Osteoblast (primary cell): ENCODE measurements at regions not wholly inside any gene's neighbourhood (a gene's known extent, or its start where the extent isn't known, plus 50 kb on each side); places are given as distances from the start of the nearest gene placed in this dataset.
A peak's percentile ranks its signal among the peaks of the same experiment; 100 is the strongest.

Source experiments
- DNase-seq: peaks from one replicate; pipeline ENCODE4 v3.0.0; 2011; ENCODE audit warnings: low spot score, mixed read lengths; ENCODE audit not compliant: insufficient read length; ENCODE audit errors: missing footprints
- H2AFZ ChIP-seq: 2 replicates; pipeline ENCODE4 v1.6.0; 2011; ENCODE audit warnings: mild to moderate bottlenecking, low read length
- H3K27ac ChIP-seq: 2 replicates; pipeline ENCODE4 v1.5.1; 2011; ENCODE audit warnings: mild to moderate bottlenecking, low read depth, low read length, moderate library complexity
- H3K27me3 ChIP-seq: 2 replicates; pipeline ENCODE4 v1.6.0; 2012; ENCODE audit warnings: mild to moderate bottlenecking, control low read depth, inconsistent platforms, low read length, moderate library complexity; ENCODE audit not compliant: insufficient read depth
- H3K36me3 ChIP-seq: 2 replicates; pipeline ENCODE4 v1.5.1; 2011; ENCODE audit warnings: mild to moderate bottlenecking, low read length, control low read depth, moderate library complexity; ENCODE audit not compliant: insufficient read depth
- H3K4me1 ChIP-seq: 2 replicates; pipeline ENCODE4 v1.5.1; 2011; ENCODE audit warnings: mild to moderate bottlenecking, low read length, control low read depth, moderate library complexity; ENCODE audit not compliant: insufficient read depth
- H3K4me2 ChIP-seq: 2 replicates; pipeline ENCODE4 v1.6.0; 2011; ENCODE audit warnings: mild to moderate bottlenecking, low read length; ENCODE audit not compliant: insufficient read depth
- H3K4me3 ChIP-seq: fragments of 200-600 bp; sonication (generic); 3 replicates; pipeline ENCODE4 v1.5.1; 2012; ENCODE audit warnings: mild to moderate bottlenecking, low read length, inconsistent platforms; ENCODE audit not compliant: insufficient read depth
- H3K79me2 ChIP-seq: 2 replicates; pipeline ENCODE4 v1.6.0; 2012; ENCODE audit warnings: mild to moderate bottlenecking, low read length, control low read depth, inconsistent platforms; ENCODE audit not compliant: insufficient read depth
- H3K9me3 ChIP-seq: 2 replicates; pipeline ENCODE4 v1.5.1; 2011; ENCODE audit warnings: low read depth, low read length, control low read depth
- H4K20me1 ChIP-seq: 2 replicates; pipeline ENCODE4 v1.6.0; 2012; ENCODE audit warnings: mild to moderate bottlenecking, low read length, control low read depth; ENCODE audit not compliant: insufficient read depth
- TF ChIP-seq, protein P1 (sequence below): IDR thresholded peaks from 2 replicates; pipeline ENCODE4 v1.5.1; 2011; ENCODE audit warnings: mild to moderate bottlenecking, low read depth, low read length, moderate library complexity; ENCODE audit errors: extremely low read depth

DNA sequence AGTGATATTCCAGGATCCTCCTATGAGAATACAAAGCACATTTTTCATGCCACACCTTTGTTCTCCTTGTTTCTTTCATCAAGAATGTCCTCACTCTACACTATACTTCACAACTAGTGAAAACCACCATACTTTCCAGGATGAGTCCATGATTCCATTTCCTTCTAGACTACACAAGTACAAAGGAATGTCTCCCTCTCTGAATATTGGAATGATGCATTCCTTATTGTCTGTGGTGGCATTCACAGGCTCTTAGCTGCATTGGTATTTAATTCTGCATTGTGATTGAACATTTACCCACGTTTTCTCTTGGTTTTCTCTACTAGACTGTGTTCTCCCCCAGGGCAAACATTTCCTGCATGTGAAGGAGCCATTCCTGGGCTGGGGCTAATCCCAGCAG, 217.5 kb downstream of the RAP2B start:
- Histone ChIP-seq H3K4me2 (no peak overlapping the region), H2AFZ (no peak overlapping the region), H4K20me1 (no peaks in the 10 kb centered on the region), H3K36me3 (no peaks in the 10 kb centered on the region), H3K79me2 (no peaks in the 10 kb centered on the region), H3K27me3 (no peaks in the 10 kb centered on the region), H3K4me1 (no peaks in the 10 kb centered on the region), H3K4me3 (no peak overlapping the region), H3K9me3 (no peaks in the 10 kb centered on the region), H3K27ac (no peak overlapping the region)
- peak; percentile 81 for DNase-seq
- TF ChIP-seq, protein P1, sequence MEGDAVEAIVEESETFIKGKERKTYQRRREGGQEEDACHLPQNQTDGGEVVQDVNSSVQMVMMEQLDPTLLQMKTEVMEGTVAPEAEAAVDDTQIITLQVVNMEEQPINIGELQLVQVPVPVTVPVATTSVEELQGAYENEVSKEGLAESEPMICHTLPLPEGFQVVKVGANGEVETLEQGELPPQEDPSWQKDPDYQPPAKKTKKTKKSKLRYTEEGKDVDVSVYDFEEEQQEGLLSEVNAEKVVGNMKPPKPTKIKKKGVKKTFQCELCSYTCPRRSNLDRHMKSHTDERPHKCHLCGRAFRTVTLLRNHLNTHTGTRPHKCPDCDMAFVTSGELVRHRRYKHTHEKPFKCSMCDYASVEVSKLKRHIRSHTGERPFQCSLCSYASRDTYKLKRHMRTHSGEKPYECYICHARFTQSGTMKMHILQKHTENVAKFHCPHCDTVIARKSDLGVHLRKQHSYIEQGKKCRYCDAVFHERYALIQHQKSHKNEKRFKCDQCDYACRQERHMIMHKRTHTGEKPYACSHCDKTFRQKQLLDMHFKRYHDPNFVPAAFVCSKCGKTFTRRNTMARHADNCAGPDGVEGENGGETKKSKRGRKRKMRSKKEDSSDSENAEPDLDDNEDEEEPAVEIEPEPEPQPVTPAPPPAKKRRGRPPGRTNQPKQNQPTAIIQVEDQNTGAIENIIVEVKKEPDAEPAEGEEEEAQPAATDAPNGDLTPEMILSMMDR = no peak

DNA sequence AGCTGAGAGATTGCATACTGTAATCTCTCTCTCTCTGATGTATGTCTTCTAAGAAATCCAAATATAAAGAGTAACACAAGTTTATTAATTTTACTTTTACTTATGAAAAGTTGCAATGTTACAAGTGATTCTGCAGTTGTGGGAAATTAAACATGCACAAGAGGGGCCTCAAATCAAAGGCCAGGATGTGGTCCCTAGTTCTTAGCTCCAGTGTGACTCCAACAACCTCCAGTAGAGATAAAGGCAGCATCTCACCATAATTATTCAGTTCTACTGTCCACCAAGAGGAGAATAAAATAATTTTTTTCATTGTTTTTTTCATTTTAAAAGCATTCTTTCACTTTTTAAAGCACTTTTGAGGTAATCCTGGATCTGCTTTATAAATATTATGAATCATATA, 223.3 kb downstream of the RAP2B start:
- no peak overlapping the region for H3K4me3 ChIP-seq
- no peaks in the 10 kb centered on the region for H3K27me3 ChIP-seq
- no peak overlapping the region for H3K4me2 ChIP-seq
- H3K27ac ChIP-seq = no peak overlapping the region
- DNase-seq = no peak
- H4K20me1 ChIP-seq = no peaks in the 10 kb centered on the region
- H3K79me2 ChIP-seq = no peaks in the 10 kb centered on the region
- H3K36me3 ChIP-seq = no peaks in the 10 kb centered on the region
- no peaks in the 10 kb centered on the region for H3K9me3 ChIP-seq
- no peak overlapping the region for H2AFZ ChIP-seq
- no peaks in the 10 kb centered on the region for H3K4me1 ChIP-seq
- TF ChIP-seq, protein P1 = no peak

- no peak for DNase-seq
- H3K4me3 ChIP-seq = no peak overlapping the region
- H3K27ac ChIP-seq = no peak overlapping the region
- H3K4me1 ChIP-seq = no peaks in the 10 kb centered on the region
- H4K20me1 ChIP-seq = no peaks in the 10 kb centered on the region
- H3K79me2 ChIP-seq = no peaks in the 10 kb centered on the region
- H3K9me3 ChIP-seq = peaks cover 3% of the 10 kb centered on the region
- H2AFZ ChIP-seq = no peak overlapping the region
- TF ChIP-seq, protein P1 = no peak
- no peaks in the 10 kb centered on the region for H3K27me3 ChIP-seq
- no peak overlapping the region for H3K4me2 ChIP-seq
- H3K36me3 ChIP-seq = no peaks in the 10 kb centered on the region
Observed at GRCh38 chr3:153392363-153392762, 230.3 kb downstream of the RAP2B start.

GRCh38 chr3:153394017-153394416, 232.0 kb downstream of the RAP2B start:
- Histone ChIP-seq H3K4me1 (no peaks in the 10 kb centered on the region), H3K4me3 (no peak overlapping the region), H3K79me2 (no peaks in the 10 kb centered on the region), H3K36me3 (no peaks in the 10 kb centered on the region), H3K9me3 (peaks cover 3% of the 10 kb centered on the region), H3K27me3 (no peaks in the 10 kb centered on the region), H3K4me2 (no peak overlapping the region), H3K27ac (no peak overlapping the region), H4K20me1 (no peaks in the 10 kb centered on the region), H2AFZ (no peak overlapping the region)
- no peak for DNase-seq
- TF ChIP-seq, protein P1 = no peak
